Left colon (tissue), 2 donors: ENCODE measurements at regions not wholly inside any gene's neighbourhood (a gene's known extent, or its start where the extent isn't known, plus 50 kb on each side); places are given as distances from the start of the nearest gene placed in this dataset.
A peak's percentile ranks its signal among the peaks of the same experiment; 100 is the strongest.

Source experiments
- ATAC-seq: fragments of 200-7000 bp; cut with Tn5 transposase; one replicate; pipeline ENCODE4 v1.9.1; 2020; ENCODE audit warnings: mild to moderate bottlenecking, moderate library complexity
- DNase-seq, 2 donors: peaks; one replicate each; pipeline ENCODE4 v3.0.0-alpha.2; 2020
- intact Hi-C, 2 donors: fragments of 100-400 bp; cut with DNase I in 1 of 2; cut with micrococcal nuclease in 1 of 2; formaldehyde crosslinking; loops; one replicate each; pipeline versions ENCODE4 v1.11.2 to v1.14.0; 2022; cut with DNase I, micrococcal nuclease
- donor health status: DM: no; HTN: no; CAD: no.
- donor health status: DM: yes; HTN: yes; CAD: no.

- ATAC-seq: no peak
- intact Hi-C loops: no loop called here
- DNase-seq: no peak
Observed at GRCh38 chr5:13572163-13572562, 372.3 kb downstream of the DNAH5 start.

DNA sequence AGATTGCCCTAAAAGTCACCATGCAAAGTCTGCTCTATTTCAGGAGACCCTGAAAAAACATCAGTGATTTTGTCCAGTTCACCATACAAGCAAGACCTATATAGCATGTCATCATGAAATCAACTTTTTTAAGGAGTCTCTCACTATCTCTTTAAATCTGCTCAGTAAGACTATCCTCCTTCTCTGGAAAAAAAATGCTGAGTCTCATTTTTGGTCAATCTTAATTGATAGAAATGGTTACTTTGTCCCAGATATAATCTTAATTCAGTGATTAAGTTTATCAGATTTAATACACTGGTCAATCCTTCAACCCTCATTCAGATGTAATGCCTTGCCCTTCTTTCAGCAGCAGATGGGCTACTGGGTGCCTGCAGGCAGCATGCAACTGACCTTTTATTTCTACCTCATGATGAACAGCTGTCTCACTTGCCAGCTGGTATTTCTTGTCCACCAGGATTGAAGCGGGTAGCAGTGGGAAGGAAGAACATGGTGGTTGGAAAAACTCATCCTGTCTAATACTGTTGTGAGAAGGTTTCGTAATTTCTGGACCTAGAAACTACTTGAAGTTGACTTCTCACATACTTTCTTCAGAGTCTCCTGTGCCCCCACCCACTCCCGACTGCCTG lies 375.3 kb downstream of the DNAH5 start:
- ATAC-seq: no peak
- DNase-seq: no peak
- intact Hi-C loops: no loop called here

- no peak for DNase-seq
- intact Hi-C loops: no loop called here
- ATAC-seq: no peak
Observed at GRCh38 chr5:13567819-13568218, 376.7 kb downstream of the DNAH5 start.

DNA sequence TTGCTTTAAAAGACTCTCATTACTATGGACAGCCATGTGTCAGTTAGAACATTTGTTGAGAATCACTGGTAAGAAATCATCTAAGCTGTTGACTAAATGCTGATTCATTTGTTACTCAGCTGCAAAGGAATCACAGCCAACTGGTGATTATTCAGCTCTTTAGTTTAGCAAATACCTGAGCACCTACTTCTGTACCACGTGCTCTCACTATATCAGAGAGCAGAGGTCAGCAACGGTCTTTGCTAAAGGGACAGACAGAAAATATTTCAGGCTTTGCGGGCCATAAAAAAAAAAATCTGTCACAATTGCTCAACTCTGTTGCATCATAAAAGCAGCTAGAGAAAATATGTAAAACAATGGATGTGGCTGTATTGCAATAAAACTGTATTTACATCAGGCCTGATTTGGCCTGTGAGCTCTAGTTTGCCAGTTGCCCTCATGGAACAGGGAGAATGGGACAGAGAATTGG lies 377.6 kb downstream of the DNAH5 start:
- peak; percentile 82 for ATAC-seq
- DNase-seq: peak in 1 of 2 donors; percentile 42
- intact Hi-C loops: no loop called here

- ATAC-seq (no peak), DNase-seq (no peak)
- intact Hi-C loops: no loop called here
Observed at GRCh38 chr5:13558408-13558807, 386.1 kb downstream of the DNAH5 start.

DNA sequence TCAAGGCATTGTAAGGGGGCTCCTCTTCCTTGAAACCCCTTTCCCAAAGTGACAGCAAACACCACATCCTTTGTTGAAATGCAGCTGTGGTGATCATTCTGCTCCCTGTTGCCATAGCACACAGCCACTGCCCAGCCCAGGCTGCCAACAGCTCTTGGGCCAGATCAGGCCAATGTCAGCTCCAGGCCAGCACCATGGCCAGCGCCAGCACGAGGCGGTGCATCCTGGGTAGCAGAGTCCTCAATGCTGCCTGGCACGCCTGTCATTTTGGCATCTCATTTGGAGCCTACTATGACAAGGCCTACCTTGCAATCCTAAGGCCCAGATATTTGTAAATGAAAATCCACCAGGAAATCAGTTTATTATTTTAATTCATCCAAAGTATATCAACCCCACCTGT lies 390.6 kb downstream of the DNAH5 start:
- intact Hi-C loops: no loop called here
- ATAC-seq (no peak), DNase-seq (no peak)

GRCh38 chr5:13552361-13552760 lies 392.1 kb downstream of the DNAH5 start:
- ATAC-seq: no peak
- intact Hi-C loops: no loop called here

DNA sequence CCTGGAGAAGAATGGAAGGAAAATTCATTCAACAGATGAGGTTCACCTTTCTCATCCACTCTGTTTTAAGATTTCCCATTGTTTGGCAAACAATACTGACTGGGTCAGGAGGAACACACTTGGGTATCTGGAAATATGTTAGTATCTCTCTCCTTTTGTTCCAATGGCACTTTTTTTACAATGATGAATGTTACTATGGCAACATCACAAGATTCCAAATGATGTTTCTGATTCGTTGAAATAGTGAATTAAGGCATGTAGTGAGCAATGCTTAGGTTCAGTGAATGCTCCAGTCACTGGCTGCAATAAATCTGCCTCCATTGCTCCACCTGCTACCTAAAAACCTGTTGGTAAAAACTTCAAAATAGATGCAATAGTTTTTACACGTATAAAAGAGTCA lies 392.8 kb downstream of the DNAH5 start:
- DNase-seq: no peak
- intact Hi-C loops: no loop called here
- ATAC-seq: no peak

More at GRCh38 chr5:13552361-13552760, 392.1 kb downstream of the DNAH5 start:
- no peak for DNase-seq

DNA sequence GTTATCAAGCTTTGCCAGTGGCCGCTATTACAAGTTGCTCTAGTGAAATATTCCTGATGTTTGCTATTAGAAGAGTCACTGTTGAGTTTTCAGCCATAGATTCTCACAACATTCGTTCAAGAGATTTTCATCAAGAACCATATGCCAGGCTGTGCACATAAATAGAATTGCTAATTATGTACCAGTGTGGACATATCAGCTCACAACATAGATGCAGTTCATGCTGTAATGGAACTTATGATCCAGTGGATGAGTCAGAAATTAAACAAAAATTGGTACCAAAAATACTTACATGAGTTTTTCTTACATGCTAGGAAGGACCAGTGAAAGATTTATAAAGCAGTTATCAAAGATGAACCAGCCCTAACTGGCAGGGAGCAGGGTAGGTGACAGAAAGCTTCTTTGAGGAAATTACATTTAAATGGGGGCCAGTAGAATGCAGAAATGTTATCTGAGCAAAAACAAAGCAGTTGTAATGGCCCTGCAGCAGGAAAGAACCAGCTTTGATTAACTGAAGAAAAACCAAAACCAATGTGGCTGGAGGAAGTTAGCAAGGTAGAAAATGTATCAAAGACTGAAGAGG lies 404.2 kb downstream of the DNAH5 start:
- ATAC-seq (no peak), DNase-seq (no peak)
- intact Hi-C loops: no loop called here

- intact Hi-C loops: no loop called here
- ATAC-seq: no peak
Observed at GRCh38 chr5:13536933-13537332, 407.6 kb downstream of the DNAH5 start.

DNA sequence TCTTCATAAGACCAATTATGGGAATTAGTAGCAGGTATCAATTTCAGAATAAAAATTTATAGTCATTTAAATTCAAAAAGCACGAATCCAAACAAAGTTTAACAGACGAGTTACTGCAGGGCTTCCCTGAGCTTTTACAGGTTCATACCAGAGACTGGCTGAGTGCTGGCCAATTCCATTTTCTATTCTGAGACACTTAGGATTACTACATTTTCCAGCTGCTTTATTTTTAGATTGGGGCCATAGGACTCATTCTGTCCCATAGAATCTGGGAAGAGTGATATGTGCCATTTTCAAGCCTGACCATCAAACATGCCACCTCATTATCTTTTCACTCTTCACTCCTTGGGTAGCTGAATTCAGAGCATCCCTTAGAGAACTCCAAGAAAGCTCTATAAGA lies 410.7 kb downstream of the DNAH5 start:
- DNase-seq (no peak), ATAC-seq (no peak)
- intact Hi-C loops: no loop called here

More at GRCh38 chr5:13536933-13537332, 407.6 kb downstream of the DNAH5 start:
- no peak for DNase-seq

- no peak for ATAC-seq
- intact Hi-C loops: no loop called here
- no peak for DNase-seq
Observed at GRCh38 chr5:13529300-13529699, 415.2 kb downstream of the DNAH5 start.

DNA sequence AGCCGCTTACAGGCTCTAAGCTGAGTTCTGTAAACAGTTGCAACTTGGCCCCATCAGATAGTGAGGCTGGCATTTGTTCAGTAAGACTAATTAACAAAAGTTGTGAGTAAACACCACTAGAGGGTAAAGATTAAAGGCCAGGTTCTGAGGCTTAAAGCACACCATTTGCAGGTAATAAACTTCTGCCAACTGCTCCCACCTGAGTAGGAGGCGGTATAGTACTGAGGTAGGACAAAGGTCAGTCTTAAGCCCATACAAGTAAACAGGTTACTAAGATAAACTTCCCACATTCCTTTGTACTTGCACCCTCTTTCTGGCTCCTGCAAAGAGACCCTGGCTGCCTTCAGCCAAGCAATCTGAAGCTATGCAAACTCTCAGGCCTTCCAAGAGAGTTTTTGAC lies 419.6 kb downstream of the DNAH5 start:
- intact Hi-C loops: no loop called here
- DNase-seq (no peak), ATAC-seq (peak; percentile 31)

DNA sequence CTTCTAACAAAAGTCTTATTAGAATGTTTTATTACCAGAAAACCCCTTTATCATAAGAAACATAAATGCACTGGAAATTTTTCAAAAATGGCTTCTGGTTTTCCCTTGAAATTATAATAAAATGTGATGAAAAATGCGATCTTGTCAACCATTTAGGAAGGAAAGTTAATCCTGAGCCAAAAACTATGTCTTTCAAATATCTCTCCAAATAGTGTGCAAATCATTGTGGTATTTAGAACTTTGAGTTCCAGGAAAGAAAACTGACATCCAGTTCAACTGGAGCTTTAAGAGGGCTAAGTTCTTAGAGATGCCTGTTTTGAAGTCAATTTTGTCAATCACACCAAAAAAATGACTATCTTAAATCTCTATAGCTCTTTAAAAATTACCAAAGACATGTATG lies 425.4 kb downstream of the DNAH5 start:
- ATAC-seq: no peak
- intact Hi-C loops: no loop called here

GRCh38 chr5:13516195-13516594 lies 428.3 kb downstream of the DNAH5 start:
- DNase-seq (no peak), ATAC-seq (no peak)
- intact Hi-C loops: no loop called here

More for the DNA sequence above, 425.4 kb downstream of the DNAH5 start:
- no peak for DNase-seq

GRCh38 chr5:13511442-13511841 lies 433.0 kb downstream of the DNAH5 start:
- no peak for ATAC-seq
- intact Hi-C loops: no loop called here
- DNase-seq: no peak

DNA sequence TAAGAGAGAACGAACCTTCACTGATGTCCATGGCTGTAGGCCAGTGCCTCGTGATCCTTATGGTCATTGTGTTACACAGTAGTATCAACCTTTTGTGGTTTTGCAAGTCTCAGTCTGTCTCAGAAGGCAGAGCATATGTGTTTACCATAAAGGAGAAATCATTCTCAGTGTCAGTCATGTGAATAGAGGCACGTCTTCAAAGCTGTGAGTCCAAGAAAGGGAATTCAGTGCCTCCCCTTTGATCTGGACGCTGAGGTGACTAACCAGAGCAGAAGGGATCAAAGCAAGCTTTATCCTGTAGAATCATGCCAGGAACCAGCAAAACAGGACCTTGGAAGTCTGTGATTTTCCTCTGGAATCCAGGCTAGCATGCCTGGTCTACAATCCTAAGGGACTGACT lies 433.9 kb downstream of the DNAH5 start:
- ATAC-seq (no peak), DNase-seq (no peak)
- intact Hi-C loops: no loop called here

GRCh38 chr5:13508559-13508958 lies 435.9 kb downstream of the DNAH5 start:
- ATAC-seq (no peak), DNase-seq (no peak)
- intact Hi-C loops: no loop called here

DNA sequence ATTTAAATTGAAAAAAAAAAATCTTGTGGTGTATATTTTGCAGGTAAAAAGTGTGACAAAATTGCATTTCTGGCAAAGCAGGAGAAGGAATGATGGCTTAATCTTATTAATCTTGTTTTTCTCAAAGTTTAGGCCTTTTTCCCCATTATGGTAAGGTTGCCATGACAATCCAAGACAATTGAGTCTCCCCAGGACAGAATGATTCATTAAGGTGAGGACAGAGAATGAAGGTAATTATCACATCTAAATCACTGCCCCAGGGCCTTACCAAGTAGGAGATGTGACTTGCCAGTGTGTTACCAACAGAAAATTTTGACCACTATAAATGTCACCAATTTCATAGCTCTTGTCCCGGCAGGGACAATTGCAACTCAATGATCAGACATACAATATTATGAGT lies 439.2 kb downstream of the DNAH5 start:
- ATAC-seq (no peak), DNase-seq (no peak)
- intact Hi-C loops: no loop called here

- intact Hi-C loops: no loop called here
- ATAC-seq: no peak
- no peak for DNase-seq
Observed at GRCh38 chr5:13503017-13503416, 441.5 kb downstream of the DNAH5 start.

DNA sequence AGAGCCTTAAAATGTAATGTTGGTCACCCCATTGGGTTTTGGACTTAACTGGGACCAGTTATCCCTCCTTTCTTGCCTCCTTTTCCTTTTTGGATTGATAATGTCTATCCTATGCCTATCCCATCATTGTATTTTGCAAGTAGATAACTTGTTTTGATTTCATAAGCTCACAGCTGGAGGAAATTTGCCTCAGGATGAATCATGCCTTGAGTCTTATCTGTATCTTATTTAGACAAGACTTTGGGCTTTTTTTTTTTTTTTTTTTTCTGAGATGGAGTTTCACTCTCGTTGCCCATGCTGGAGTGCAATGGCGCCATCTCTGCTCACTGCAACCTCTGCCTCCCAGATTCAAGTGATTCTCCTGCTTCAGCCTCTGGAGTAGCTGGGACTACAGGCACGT lies 443.3 kb downstream of the DNAH5 start:
- DNase-seq: no peak
- intact Hi-C loops: no loop called here
- ATAC-seq: no peak
